ENCODE measurements at regions not wholly inside any gene's neighbourhood (a gene's known extent, or its start where the extent isn't known, plus 50 kb on each side); places are given as distances from the start of the nearest gene placed in this dataset.

GRCh38 chr2:225911019-225911418 lies 511.5 kb downstream of the NYAP2 start:
- TF ChIP-seq NPAS2 (CRISPR knock-in tag; IDR thresholded peaks at IDR 0.05; ENCODE audit: borderline replicate concordance) (no peak), SMC3 (IDR thresholded peaks at IDR 0.05) (no peak), E2F6 (IDR thresholded peaks at IDR 0.05; ENCODE audit: borderline replicate concordance, low read depth) (no peak), ZFP36 (IDR thresholded peaks at IDR 0.05; ENCODE audit: borderline replicate concordance, partially characterized antibody) (no peak), REST (IDR thresholded peaks at IDR 0.05) (no peak), EHF (CRISPR knock-in tag; IDR thresholded peaks at IDR 0.05) (no peak), KDM1A (IDR thresholded peaks at IDR 0.05; ENCODE audit: low read depth) (no peak), HES2 (IDR thresholded peaks at IDR 0.05) (no peak), MAX (IDR thresholded peaks at IDR 0.05) (no peak), PHF8 (IDR thresholded peaks at IDR 0.05; ENCODE audit: borderline replicate concordance, low read depth) (no peak)
- Histone ChIP-seq H3K4me3 (no peak overlapping the region), H3K4me1 (no peaks in the 10 kb centered on the region), H3K27ac (no peak overlapping the region), H3K9me3 (no peaks in the 10 kb centered on the region), H3K4me2 (no peak overlapping the region)
- POLR2A ChIA-PET = no interaction called here
- CTCF ChIA-PET = no interaction called here
- 80% methylated on average over 6 of the region's 6 CpGs for WGBS (ENCODE audit: missing lambda C conversion rate)
- FAIRE-seq (no peak), ATAC-seq (no peak), DNase-seq (ENCODE audit: low read depth in 1 of 2, low spot score in 1 of 2) (no peak)

GRCh38 chr2:225895126-225895525 lies 495.6 kb downstream of the NYAP2 start:
- CTCF ChIA-PET = interaction anchor here (0.6 to 0.8 kb wide), 3 partner anchors 9 to 907 kb away, joined by 3 to 4 read pairs (median 3); no protein-coding TSS in a partner anchor
- no peak for FAIRE-seq

More at GRCh38 chr2:225895126-225895525, 495.6 kb downstream of the NYAP2 start:
- Histone ChIP-seq H3K4me2 (peak overlapping the region; percentile 70), H3K4me1 (peaks cover 23% of the 10 kb centered on the region), H3K4me3 (no peak overlapping the region), H3K27ac (peak overlapping the region; percentile 60 to 83), H3K9me3 (no peaks in the 10 kb centered on the region)
- peak in 1 of 2 experiments; percentile 17 for DNase-seq (ENCODE audit: low read depth in 1 of 2, low spot score in 1 of 2)
- 83% methylated on average over 1 of the region's 1 CpG for WGBS (ENCODE audit: missing lambda C conversion rate)
- POLR2A ChIA-PET = interaction anchor here (1.5 kb wide), 1 partner anchor 136 kb away, joined by 6 read pairs; no protein-coding TSS in a partner anchor
- peak in 1 of 2 experiments; percentile 30; a peak in 1 of 6 replicates for ATAC-seq
- no peak for TF ChIP-seq HOXB5 (CRISPR knock-in tag; IDR thresholded peaks at IDR 0.05)
- TF ChIP-seq EP300 (IDR thresholded peaks at IDR 0.05) = no peak
- TF ChIP-seq POLR2AphosphoS2 (conservative IDR thresholded peaks at IDR 0.05; ENCODE audit: low read length) = no peak
- no peak for TF ChIP-seq RNF2 (IDR thresholded peaks at IDR 0.05; ENCODE audit: borderline replicate concordance, low read depth)
- no peak for TF ChIP-seq SMC3 (IDR thresholded peaks at IDR 0.05)
- TF ChIP-seq RFX5 (IDR thresholded peaks at IDR 0.05) = no peak
- no peak for TF ChIP-seq TP53 (CRISPR knock-in tag; IDR thresholded peaks at IDR 0.05)
- no peak for TF ChIP-seq POLR2A (IDR thresholded peaks at IDR 0.05; ENCODE audit: low read length)
- TF ChIP-seq MYC (IDR thresholded peaks at IDR 0.05; ENCODE audit: borderline replicate concordance, low read length) = no peak
- no peak for TF ChIP-seq NR3C1 (IDR thresholded peaks at IDR 0.05)
- TF ChIP-seq HOXA7 (CRISPR knock-in tag; IDR thresholded peaks at IDR 0.05) = no peak
- no peak for TF ChIP-seq PBX3 (IDR thresholded peaks at IDR 0.05)
- no peak for TF ChIP-seq REST (IDR thresholded peaks at IDR 0.05)
- TF ChIP-seq HES2 (IDR thresholded peaks at IDR 0.05) = no peak
- TF ChIP-seq PHF8 (IDR thresholded peaks at IDR 0.05; ENCODE audit: borderline replicate concordance, low read depth) = no peak
- no peak for TF ChIP-seq EHMT2 (IDR thresholded peaks at IDR 0.05; ENCODE audit: low read depth)
- no peak for TF ChIP-seq HMGXB4 (CRISPR knock-in tag; IDR thresholded peaks at IDR 0.05; ENCODE audit: borderline replicate concordance)

All from A549 (cell line).